HEK293 (cell line): ENCODE measurements at regions not wholly inside any gene's neighbourhood (a gene's known extent, or its start where the extent isn't known, plus 50 kb on each side); places are given as distances from the start of the nearest gene placed in this dataset.

Source experiments
- CTCF ChIA-PET: fragments of 350-600 bp; formaldehyde crosslinking; extraction: SDS; loops from one replicate; lab custom pipeline; 2021; ENCODE audit warnings: antibody characterized with exemption; lab: Yijun Ruan, JAX
- POLR2A ChIA-PET: fragments of 300-600 bp; formaldehyde crosslinking; extraction: SDS; loops from one replicate; lab custom pipeline; 2020; ENCODE audit warnings: antibody characterized with exemption, inconsistent platforms; lab: Yijun Ruan, JAX
- H3K27ac ChIP-seq: fragments of 200-500 bp; sonication (Bioruptor generic); 2 replicates; pipeline ENCODE4 v1.5.1; 2014; ENCODE audit warnings: low read depth, low read length, control low read depth, inconsistent platforms; ENCODE audit errors: extremely low read depth
- H3K36me3 ChIP-seq, 2 experiments: fragments of 200-500 bp in 1 of 2; sonication (Bioruptor generic) in 1 of 2; 1 replicate in 1 of 2; 2 replicates in 1 of 2; pipeline ENCODE4 v1.5.1; 2014 to 2017; ENCODE audit warnings: inconsistent platforms in 2 of 2, low read length in 2 of 2; ENCODE audit not compliant: control insufficient read depth in 2 of 2, insufficient read depth in 1 of 2
- H3K4me1 ChIP-seq: fragments of 200-500 bp; sonication (Bioruptor generic); 2 replicates; pipeline ENCODE4 v1.5.1; 2014; ENCODE audit warnings: mild to moderate bottlenecking, low read length, inconsistent platforms; ENCODE audit not compliant: control insufficient read depth, insufficient read depth
- H3K4me3 ChIP-seq: 2 replicates; pipeline ENCODE4 v1.5.1; 2011; ENCODE audit warnings: low read depth, mild to moderate bottlenecking, control low read depth, low read length, moderate library complexity
- H3K9me3 ChIP-seq: fragments of 200-500 bp; sonication (Bioruptor generic); 2 replicates; pipeline ENCODE4 v1.5.1; 2014; ENCODE audit warnings: low read depth, low read length, inconsistent platforms; ENCODE audit not compliant: control insufficient read depth, insufficient read depth
- GLIS1 ChIP-seq: fragments of 450-650 bp; formaldehyde crosslinking; IDR thresholded peaks from 2 replicates; pipeline ENCODE4 v1.5.1; 2016; ENCODE audit warnings: missing biosample characterization, missing genetic modification characterization
- ZNF132 ChIP-seq: fragments of 450-650 bp; formaldehyde crosslinking; IDR thresholded peaks from 2 replicates; pipeline ENCODE4 v1.5.1; 2017; ENCODE audit warnings: missing biosample characterization, missing genetic modification characterization, borderline replicate concordance
- ZNF19 ChIP-seq: fragments of 450-650 bp; formaldehyde crosslinking; IDR thresholded peaks from 2 replicates; pipeline ENCODE4; 2016; ENCODE audit warnings: missing biosample characterization, missing genetic modification characterization, low read depth
- ZNF248 ChIP-seq: fragments of 450-650 bp; formaldehyde crosslinking; IDR thresholded peaks from 2 replicates; pipeline ENCODE4 v1.5.1; 2017; ENCODE audit warnings: missing biosample characterization, missing genetic modification characterization
- ZNF335 ChIP-seq: fragments of 450-650 bp; formaldehyde crosslinking; conservative IDR thresholded peaks from 2 replicates; pipeline ENCODE4 v1.5.1; 2016; ENCODE audit warnings: missing biosample characterization, missing genetic modification characterization
- ZNF560 ChIP-seq: fragments of 450-650 bp; formaldehyde crosslinking; IDR thresholded peaks from 2 replicates; pipeline ENCODE4 v1.5.1; 2017; ENCODE audit warnings: missing biosample characterization, missing genetic modification characterization, borderline replicate concordance
- ZNF626 ChIP-seq: fragments of 450-650 bp; sonication (Bioruptor Pico); formaldehyde crosslinking; IDR thresholded peaks from 2 replicates; pipeline ENCODE4 v1.5.1; 2018; ENCODE audit warnings: missing biosample characterization, missing genetic modification characterization, inconsistent platforms
- ZNF654 ChIP-seq: fragments of 450-650 bp; formaldehyde crosslinking; IDR thresholded peaks from 2 replicates; pipeline ENCODE4 v1.5.1; 2016; ENCODE audit warnings: low read depth, missing biosample characterization, missing genetic modification characterization
- ZNF792 ChIP-seq: fragments of 450-650 bp; formaldehyde crosslinking; IDR thresholded peaks from 2 replicates; pipeline ENCODE4 v1.5.1; 2016; ENCODE audit warnings: missing biosample characterization, missing genetic modification characterization
- ZNF843 ChIP-seq: fragments of 450-650 bp; formaldehyde crosslinking; IDR thresholded peaks from 2 replicates; pipeline ENCODE4 v1.5.1; 2016; ENCODE audit warnings: missing biosample characterization, missing genetic modification characterization
- TF ChIP-seq, protein P1 (sequence below): fragments of 450-650 bp; formaldehyde crosslinking; IDR thresholded peaks from 2 replicates; pipeline ENCODE4 v1.5.1; 2017; ENCODE audit warnings: missing biosample characterization, missing genetic modification characterization
- TF ChIP-seq, protein P2 (sequence below): fragments of 450-650 bp; formaldehyde crosslinking; IDR thresholded peaks from 2 replicates; pipeline ENCODE4 v1.5.1; 2016; ENCODE audit warnings: missing biosample characterization, missing genetic modification characterization
- TF ChIP-seq, protein P3 (sequence below): fragments of 450-650 bp; formaldehyde crosslinking; IDR thresholded peaks from 2 replicates; pipeline ENCODE4 v1.5.1; 2017; ENCODE audit warnings: missing biosample characterization, missing genetic modification characterization
- TF ChIP-seq, protein P4 (sequence below): fragments of 450-650 bp; formaldehyde crosslinking; conservative IDR thresholded peaks from 2 replicates; pipeline ENCODE4 v1.5.1; 2016; ENCODE audit warnings: low read depth, missing biosample characterization, missing genetic modification characterization
- TF ChIP-seq, protein P5 (sequence below): fragments of 450-650 bp; formaldehyde crosslinking; IDR thresholded peaks from 2 replicates; pipeline ENCODE4 v1.5.1; 2017; ENCODE audit warnings: missing biosample characterization, missing genetic modification characterization
- TF ChIP-seq, protein P6 (sequence below): fragments of 450-650 bp; formaldehyde crosslinking; IDR thresholded peaks from 2 replicates; pipeline ENCODE4 v1.5.1; 2016; ENCODE audit warnings: missing biosample characterization, missing genetic modification characterization
- TF ChIP-seq, protein P7 (sequence below): sonication (generic); formaldehyde crosslinking; IDR thresholded peaks from 2 replicates; pipeline ENCODE4 v1.8.1; 2022; ENCODE audit warnings: mild to moderate bottlenecking, moderate library complexity, missing genetic modification reagents
- TF ChIP-seq, protein P8 (sequence below): fragments of 450-650 bp; formaldehyde crosslinking; IDR thresholded peaks from 2 replicates; pipeline ENCODE4 v1.5.1; 2016; ENCODE audit warnings: missing biosample characterization, missing genetic modification characterization
- TF ChIP-seq, protein P9 (sequence below): fragments of 450-650 bp; formaldehyde crosslinking; IDR thresholded peaks from 2 replicates; pipeline ENCODE4 v1.5.1; 2016; ENCODE audit warnings: missing biosample characterization, missing genetic modification characterization

DNA sequence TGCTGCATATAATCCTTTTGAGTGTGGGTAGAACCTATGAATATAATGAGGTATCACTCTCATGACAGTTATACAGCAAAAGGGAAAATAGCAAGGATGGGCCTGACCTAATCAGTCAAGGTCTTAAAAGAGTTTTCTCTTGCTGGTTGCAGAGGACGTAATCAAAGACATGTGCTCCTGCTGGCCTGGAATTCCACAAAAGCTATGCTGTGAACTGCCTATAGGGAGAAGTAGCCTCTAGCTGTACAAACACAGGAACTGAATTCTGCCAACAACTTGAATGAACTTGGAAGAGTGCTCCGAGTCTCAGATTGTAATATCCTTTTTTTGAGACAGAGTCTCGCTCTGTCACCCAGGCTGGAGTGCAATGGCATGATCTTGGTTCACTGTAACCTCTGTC lies 195.6 kb downstream of the PLK2 start:
- Histone ChIP-seq H3K4me1 (no peaks in the 10 kb centered on the region), H3K9me3 (no peaks in the 10 kb centered on the region), H3K27ac (no peak overlapping the region), H3K36me3 (no peaks in the 10 kb centered on the region), H3K4me3 (no peak overlapping the region)
- ChIA-PET CTCF (no interaction called here), POLR2A (no interaction called here)
- TF ChIP-seq, protein P1, sequence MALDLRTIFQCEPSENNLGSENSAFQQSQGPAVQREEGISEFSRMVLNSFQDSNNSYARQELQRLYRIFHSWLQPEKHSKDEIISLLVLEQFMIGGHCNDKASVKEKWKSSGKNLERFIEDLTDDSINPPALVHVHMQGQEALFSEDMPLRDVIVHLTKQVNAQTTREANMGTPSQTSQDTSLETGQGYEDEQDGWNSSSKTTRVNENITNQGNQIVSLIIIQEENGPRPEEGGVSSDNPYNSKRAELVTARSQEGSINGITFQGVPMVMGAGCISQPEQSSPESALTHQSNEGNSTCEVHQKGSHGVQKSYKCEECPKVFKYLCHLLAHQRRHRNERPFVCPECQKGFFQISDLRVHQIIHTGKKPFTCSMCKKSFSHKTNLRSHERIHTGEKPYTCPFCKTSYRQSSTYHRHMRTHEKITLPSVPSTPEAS (tag by site-specific recombination) = no peak
- TF ChIP-seq ZNF626 (tag by site-specific recombination) (no peak), ZNF792 (tag by site-specific recombination) (no peak), ZNF843 (tag by site-specific recombination) (no peak), GLIS1 (no peak), ZNF335 (no peak), ZNF19 (no peak), ZNF654 (tag by site-specific recombination) (no peak), ZNF132 (no peak), ZNF248 (tag by site-specific recombination) (no peak), ZNF560 (tag by site-specific recombination) (no peak)
- TF ChIP-seq, protein P2, sequence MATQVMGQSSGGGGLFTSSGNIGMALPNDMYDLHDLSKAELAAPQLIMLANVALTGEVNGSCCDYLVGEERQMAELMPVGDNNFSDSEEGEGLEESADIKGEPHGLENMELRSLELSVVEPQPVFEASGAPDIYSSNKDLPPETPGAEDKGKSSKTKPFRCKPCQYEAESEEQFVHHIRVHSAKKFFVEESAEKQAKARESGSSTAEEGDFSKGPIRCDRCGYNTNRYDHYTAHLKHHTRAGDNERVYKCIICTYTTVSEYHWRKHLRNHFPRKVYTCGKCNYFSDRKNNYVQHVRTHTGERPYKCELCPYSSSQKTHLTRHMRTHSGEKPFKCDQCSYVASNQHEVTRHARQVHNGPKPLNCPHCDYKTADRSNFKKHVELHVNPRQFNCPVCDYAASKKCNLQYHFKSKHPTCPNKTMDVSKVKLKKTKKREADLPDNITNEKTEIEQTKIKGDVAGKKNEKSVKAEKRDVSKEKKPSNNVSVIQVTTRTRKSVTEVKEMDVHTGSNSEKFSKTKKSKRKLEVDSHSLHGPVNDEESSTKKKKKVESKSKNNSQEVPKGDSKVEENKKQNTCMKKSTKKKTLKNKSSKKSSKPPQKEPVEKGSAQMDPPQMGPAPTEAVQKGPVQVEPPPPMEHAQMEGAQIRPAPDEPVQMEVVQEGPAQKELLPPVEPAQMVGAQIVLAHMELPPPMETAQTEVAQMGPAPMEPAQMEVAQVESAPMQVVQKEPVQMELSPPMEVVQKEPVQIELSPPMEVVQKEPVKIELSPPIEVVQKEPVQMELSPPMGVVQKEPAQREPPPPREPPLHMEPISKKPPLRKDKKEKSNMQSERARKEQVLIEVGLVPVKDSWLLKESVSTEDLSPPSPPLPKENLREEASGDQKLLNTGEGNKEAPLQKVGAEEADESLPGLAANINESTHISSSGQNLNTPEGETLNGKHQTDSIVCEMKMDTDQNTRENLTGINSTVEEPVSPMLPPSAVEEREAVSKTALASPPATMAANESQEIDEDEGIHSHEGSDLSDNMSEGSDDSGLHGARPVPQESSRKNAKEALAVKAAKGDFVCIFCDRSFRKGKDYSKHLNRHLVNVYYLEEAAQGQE (tag by site-specific recombination) = no peak
- TF ChIP-seq, protein P3, sequence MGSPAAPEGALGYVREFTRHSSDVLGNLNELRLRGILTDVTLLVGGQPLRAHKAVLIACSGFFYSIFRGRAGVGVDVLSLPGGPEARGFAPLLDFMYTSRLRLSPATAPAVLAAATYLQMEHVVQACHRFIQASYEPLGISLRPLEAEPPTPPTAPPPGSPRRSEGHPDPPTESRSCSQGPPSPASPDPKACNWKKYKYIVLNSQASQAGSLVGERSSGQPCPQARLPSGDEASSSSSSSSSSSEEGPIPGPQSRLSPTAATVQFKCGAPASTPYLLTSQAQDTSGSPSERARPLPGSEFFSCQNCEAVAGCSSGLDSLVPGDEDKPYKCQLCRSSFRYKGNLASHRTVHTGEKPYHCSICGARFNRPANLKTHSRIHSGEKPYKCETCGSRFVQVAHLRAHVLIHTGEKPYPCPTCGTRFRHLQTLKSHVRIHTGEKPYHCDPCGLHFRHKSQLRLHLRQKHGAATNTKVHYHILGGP (tag by site-specific recombination) = no peak
- TF ChIP-seq, protein P4, sequence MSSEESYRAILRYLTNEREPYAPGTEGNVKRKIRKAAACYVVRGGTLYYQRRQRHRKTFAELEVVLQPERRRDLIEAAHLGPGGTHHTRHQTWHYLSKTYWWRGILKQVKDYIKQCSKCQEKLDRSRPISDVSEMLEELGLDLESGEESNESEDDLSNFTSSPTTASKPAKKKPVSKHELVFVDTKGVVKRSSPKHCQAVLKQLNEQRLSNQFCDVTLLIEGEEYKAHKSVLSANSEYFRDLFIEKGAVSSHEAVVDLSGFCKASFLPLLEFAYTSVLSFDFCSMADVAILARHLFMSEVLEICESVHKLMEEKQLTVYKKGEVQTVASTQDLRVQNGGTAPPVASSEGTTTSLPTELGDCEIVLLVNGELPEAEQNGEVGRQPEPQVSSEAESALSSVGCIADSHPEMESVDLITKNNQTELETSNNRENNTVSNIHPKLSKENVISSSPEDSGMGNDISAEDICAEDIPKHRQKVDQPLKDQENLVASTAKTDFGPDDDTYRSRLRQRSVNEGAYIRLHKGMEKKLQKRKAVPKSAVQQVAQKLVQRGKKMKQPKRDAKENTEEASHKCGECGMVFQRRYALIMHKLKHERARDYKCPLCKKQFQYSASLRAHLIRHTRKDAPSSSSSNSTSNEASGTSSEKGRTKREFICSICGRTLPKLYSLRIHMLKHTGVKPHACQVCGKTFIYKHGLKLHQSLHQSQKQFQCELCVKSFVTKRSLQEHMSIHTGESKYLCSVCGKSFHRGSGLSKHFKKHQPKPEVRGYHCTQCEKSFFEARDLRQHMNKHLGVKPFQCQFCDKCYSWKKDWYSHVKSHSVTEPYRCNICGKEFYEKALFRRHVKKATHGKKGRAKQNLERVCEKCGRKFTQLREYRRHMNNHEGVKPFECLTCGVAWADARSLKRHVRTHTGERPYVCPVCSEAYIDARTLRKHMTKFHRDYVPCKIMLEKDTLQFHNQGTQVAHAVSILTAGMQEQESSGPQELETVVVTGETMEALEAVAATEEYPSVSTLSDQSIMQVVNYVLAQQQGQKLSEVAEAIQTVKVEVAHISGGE = no peak
- TF ChIP-seq, protein P5, sequence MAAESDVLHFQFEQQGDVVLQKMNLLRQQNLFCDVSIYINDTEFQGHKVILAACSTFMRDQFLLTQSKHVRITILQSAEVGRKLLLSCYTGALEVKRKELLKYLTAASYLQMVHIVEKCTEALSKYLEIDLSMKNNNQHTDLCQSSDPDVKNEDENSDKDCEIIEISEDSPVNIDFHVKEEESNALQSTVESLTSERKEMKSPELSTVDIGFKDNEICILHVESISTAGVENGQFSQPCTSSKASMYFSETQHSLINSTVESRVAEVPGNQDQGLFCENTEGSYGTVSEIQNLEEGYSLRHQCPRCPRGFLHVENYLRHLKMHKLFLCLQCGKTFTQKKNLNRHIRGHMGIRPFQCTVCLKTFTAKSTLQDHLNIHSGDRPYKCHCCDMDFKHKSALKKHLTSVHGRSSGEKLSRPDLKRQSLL (tag by site-specific recombination) = no peak
- TF ChIP-seq, protein P6, sequence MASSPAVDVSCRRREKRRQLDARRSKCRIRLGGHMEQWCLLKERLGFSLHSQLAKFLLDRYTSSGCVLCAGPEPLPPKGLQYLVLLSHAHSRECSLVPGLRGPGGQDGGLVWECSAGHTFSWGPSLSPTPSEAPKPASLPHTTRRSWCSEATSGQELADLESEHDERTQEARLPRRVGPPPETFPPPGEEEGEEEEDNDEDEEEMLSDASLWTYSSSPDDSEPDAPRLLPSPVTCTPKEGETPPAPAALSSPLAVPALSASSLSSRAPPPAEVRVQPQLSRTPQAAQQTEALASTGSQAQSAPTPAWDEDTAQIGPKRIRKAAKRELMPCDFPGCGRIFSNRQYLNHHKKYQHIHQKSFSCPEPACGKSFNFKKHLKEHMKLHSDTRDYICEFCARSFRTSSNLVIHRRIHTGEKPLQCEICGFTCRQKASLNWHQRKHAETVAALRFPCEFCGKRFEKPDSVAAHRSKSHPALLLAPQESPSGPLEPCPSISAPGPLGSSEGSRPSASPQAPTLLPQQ = no peak
- TF ChIP-seq, protein P7, sequence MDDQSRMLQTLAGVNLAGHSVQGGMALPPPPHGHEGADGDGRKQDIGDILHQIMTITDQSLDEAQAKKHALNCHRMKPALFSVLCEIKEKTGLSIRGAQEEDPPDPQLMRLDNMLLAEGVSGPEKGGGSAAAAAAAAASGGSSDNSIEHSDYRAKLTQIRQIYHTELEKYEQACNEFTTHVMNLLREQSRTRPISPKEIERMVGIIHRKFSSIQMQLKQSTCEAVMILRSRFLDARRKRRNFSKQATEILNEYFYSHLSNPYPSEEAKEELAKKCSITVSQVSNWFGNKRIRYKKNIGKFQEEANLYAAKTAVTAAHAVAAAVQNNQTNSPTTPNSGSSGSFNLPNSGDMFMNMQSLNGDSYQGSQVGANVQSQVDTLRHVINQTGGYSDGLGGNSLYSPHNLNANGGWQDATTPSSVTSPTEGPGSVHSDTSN (CRISPR knock-in tag) = no peak
- TF ChIP-seq, protein P8, sequence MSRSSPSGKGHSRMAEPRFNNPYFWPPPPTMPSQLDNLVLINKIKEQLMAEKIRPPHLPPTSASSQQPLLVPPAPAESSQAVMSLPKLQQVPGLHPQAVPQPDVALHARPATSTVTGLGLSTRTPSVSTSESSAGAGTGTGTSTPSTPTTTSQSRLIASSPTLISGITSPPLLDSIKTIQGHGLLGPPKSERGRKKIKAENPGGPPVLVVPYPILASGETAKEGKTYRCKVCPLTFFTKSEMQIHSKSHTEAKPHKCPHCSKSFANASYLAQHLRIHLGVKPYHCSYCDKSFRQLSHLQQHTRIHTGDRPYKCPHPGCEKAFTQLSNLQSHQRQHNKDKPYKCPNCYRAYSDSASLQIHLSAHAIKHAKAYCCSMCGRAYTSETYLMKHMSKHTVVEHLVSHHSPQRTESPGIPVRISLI = no peak
- TF ChIP-seq, protein P9, sequence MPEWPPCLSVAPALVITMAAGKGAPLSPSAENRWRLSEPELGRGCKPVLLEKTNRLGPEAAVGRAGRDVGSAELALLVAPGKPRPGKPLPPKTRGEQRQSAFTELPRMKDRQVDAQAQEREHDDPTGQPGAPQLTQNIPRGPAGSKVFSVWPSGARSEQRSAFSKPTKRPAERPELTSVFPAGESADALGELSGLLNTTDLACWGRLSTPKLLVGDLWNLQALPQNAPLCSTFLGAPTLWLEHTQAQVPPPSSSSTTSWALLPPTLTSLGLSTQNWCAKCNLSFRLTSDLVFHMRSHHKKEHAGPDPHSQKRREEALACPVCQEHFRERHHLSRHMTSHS = no peak
